Hematopoietic multipotent progenitor cell (in vitro differentiated cells): ENCODE measurements at regions not wholly inside any gene's neighbourhood (a gene's known extent, or its start where the extent isn't known, plus 50 kb on each side); places are given as distances from the start of the nearest gene placed in this dataset. TPM values are rescaled to one million over a fixed set of nuclear protein-coding genes. Genes with fewer than 3 reads are reported as not detected.

Experiments
- DNase-seq, 3 donors: peaks; one replicate each; pipeline ENCODE4 v3.0.0-alpha.2; 2011 to 2015; ENCODE audit warnings: low read depth in 2 of 3, low spot score in 2 of 3
- small RNA-seq: library from RNA; depleted of rRNA; stranded (forward); fragments of <200 nt; gene quantifications from one replicate; pipeline ENCODE3, GENCODE V24; 2012

GRCh38 chr2:51151490-51152140, 119.7 kb upstream of the NRXN1 start:
- DNase-seq: no peak

DNA sequence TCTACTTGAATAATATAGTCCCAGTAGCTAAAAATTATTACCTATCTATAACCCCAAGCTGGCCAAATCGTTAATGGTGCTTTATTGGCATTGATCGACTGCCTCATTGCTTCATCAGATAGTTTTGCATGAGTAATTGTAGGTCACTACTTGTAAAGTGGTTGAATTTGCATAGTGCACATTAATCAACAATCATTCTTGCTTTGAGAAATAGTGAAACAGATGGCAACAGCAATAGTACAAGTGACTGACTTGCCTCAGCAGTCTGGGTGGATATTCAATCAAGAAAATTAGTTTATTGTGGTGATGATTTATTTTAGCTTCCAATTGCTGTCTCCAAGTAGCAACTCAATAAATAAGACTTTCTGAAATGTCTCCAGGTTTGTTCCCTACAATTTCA, 117.8 kb upstream of the NRXN1 start:
- DNase-seq: no peak

GRCh38 chr2:51145761-51146160, 113.8 kb upstream of the NRXN1 start:
- peak in 2 of 3 donors; percentile 16 to 67 for DNase-seq

DNA sequence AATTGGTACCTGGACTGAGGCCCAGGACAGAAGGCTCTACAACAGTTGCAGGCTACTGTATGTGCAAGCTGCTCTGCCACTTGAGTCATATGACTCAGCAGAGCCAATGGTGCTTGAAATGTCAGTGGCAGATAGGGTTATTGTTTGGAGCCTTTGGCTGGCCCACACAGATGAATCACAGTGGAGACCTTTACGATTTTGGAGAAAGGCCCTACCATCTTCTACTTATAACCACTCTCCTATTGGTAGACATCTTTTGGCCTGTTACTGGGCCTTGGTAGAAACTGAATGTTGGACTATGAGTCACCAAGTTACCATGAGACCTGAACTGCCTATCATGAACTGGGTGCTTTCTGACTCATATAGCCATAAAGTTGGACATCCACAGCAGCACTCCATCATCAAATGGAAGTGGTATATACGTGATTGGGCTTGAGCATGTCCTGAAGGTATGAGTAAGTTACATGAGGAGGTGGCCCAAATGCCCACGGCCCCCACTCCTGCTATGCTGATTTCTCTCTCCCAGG, 88.9 kb upstream of the NRXN1 start:
- no peak for DNase-seq

GRCh38 chr2:51111532-51111931, 79.6 kb upstream of the NRXN1 start:
- no peak for DNase-seq

- DNase-seq: no peak
Measured at GRCh38 chr2:51108794-51109193, 76.9 kb upstream of the NRXN1 start.

GRCh38 chr2:51107841-51108240, 75.9 kb upstream of the NRXN1 start:
- DNase-seq: no peak

- no peak for DNase-seq
Measured at GRCh38 chr2:51105811-51106210, 73.9 kb upstream of the NRXN1 start.

- no peak for DNase-seq
Measured at GRCh38 chr2:51103205-51103604, 71.3 kb upstream of the NRXN1 start.

- DNase-seq: no peak
Measured at GRCh38 chr2:51093016-51093415, 61.1 kb upstream of the NRXN1 start.

GRCh38 chr2:51085420-51086068, 53.6 kb upstream of the NRXN1 start:
- no peak for DNase-seq

DNA sequence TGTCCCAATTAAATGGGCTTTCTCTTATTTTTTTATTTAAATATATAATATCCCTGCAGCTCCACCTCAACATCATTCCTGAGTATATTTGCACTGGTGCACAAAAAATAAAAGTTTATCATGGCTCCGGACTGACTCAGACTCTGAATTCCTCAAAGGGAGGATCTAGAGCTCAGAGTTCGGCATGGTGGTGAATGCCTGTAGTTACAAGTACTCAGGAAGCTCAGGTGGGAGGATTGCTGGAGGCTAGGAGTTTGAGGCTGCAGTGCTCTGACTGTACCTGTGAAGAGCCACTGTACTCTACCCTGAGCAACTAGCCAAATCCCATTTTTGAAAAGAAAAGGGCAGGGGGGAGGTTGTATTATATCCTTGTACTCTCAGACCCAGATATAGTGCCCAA, 52.8 kb upstream of the NRXN1 start:
- no peak for DNase-seq

Small RNA genes in the stretch of these regions (small RNA-seq; reads per million reads assigned to genes)
- gene AC010967.3 (not detected), gene AC069157.1 (not detected), gene AC097463.2 (not detected), gene CRYGGP (not detected), gene MIR4431 (not detected), gene RF00019 (not detected), gene RF00424 (not detected), gene RNU6-997P (not detected)
